GM23338 (cell line): ENCODE measurements at regions not wholly inside any gene's neighbourhood (a gene's known extent, or its start where the extent isn't known, plus 50 kb on each side); places are given as distances from the start of the nearest gene placed in this dataset.

Source experiments
- ATAC-seq: fragments of 200-7000 bp; cut with Tn5 transposase; 3 replicates; pipeline ENCODE4 v1.9.1; 2020
- DNase-seq: peaks from one replicate; pipeline ENCODE4 v3.0.0-alpha.2; 2015; ENCODE audit warnings: low spot score
- H2AFZ ChIP-seq: fragments of 200-600 bp; sonication (generic); 2 replicates; pipeline ENCODE4 v1.8.0; 2016; ENCODE audit warnings: antibody characterized with exemption, mild to moderate bottlenecking, moderate library complexity
- H3F3A ChIP-seq: fragments of 200-600 bp; sonication (generic); replicated peaks from 2 replicates; pipeline ENCODE4 v1.8.0; 2017; ENCODE audit warnings: antibody characterized with exemption, mixed run types, low read depth
- H3K27ac ChIP-seq: fragments of 200-600 bp; sonication (generic); 2 replicates; pipeline ENCODE4 v1.6.1; 2016; ENCODE audit warnings: low read depth
- H3K27me3 ChIP-seq: fragments of 200-600 bp; sonication (generic); 2 replicates; pipeline ENCODE4 v1.8.0; 2016; ENCODE audit warnings: mild to moderate bottlenecking, mixed run types, moderate library complexity; ENCODE audit not compliant: insufficient read depth
- H3K36me3 ChIP-seq: fragments of 200-600 bp; sonication (generic); 2 replicates; pipeline ENCODE4 v1.8.0; 2016; ENCODE audit warnings: mild to moderate bottlenecking; ENCODE audit not compliant: insufficient read depth
- H3K4me1 ChIP-seq: fragments of 200-600 bp; sonication (generic); 2 replicates; pipeline ENCODE4 v1.8.0; 2016; ENCODE audit warnings: mild to moderate bottlenecking, moderate library complexity; ENCODE audit not compliant: insufficient read depth
- H3K4me2 ChIP-seq: fragments of 200-600 bp; sonication (generic); 2 replicates; pipeline ENCODE4 v1.7.1; 2017; ENCODE audit warnings: mixed run types
- H3K4me3 ChIP-seq: fragments of 200-600 bp; sonication (generic); 2 replicates; pipeline ENCODE4 v1.6.1; 2016; ENCODE audit warnings: mixed run types
- H3K79me2 ChIP-seq: fragments of 200-600 bp; sonication (generic); replicated peaks from 2 replicates; pipeline ENCODE4 v1.8.0; 2017; ENCODE audit warnings: mild to moderate bottlenecking; ENCODE audit not compliant: insufficient read depth
- H3K9me2 ChIP-seq: fragments of 200-600 bp; sonication (generic); 2 replicates; pipeline ENCODE4 v1.8.0; 2017; ENCODE audit not compliant: insufficient read depth
- H4K20me1 ChIP-seq: fragments of 200-600 bp; sonication (generic); replicated peaks from 2 replicates; pipeline ENCODE4 v1.8.0; 2017; ENCODE audit warnings: mild to moderate bottlenecking; ENCODE audit not compliant: insufficient read depth
- H3K27ac Mint-ChIP-seq: 2 replicates; pipeline ENCODE4 v1.8.0; 2020; ENCODE audit warnings: inconsistent platforms, mild to moderate bottlenecking, moderate library complexity, mixed read lengths
- H3K27me3 Mint-ChIP-seq: 3 replicates; pipeline ENCODE4 v1.8.0; 2022; ENCODE audit warnings: low read depth, mild to moderate bottlenecking, moderate library complexity, mixed read lengths, inconsistent platforms; ENCODE audit not compliant: insufficient read depth, poor library complexity
- H3K36me3 Mint-ChIP-seq: 3 replicates; pipeline ENCODE4 v1.8.0; 2021; ENCODE audit warnings: low read depth, mild to moderate bottlenecking, inconsistent platforms, moderate library complexity, mixed read lengths
- H3K4me1 Mint-ChIP-seq: 3 replicates; pipeline ENCODE4 v1.8.0; 2020; ENCODE audit warnings: mild to moderate bottlenecking, inconsistent platforms, mixed read lengths
- H3K4me3 Mint-ChIP-seq: 3 replicates; pipeline ENCODE4 v1.8.0; 2021; ENCODE audit warnings: moderate library complexity, mild to moderate bottlenecking, inconsistent platforms, mixed read lengths
- H3K9me3 Mint-ChIP-seq: 3 replicates; pipeline ENCODE4 v1.8.0; 2020; ENCODE audit warnings: moderate library complexity, mild to moderate bottlenecking, inconsistent platforms, mixed read lengths
- CREB1 ChIP-seq: fragments of 250-450 bp; sonication (Bioruptor Pico); IDR thresholded peaks from 2 replicates; pipeline ENCODE4 v1.5.0; 2020; ENCODE audit warnings: low read depth, mild to moderate bottlenecking, moderate library complexity
- EZH2 ChIP-seq: fragments of 200-600 bp; sonication (generic); IDR thresholded peaks from one replicate; pipeline ENCODE4 v1.8.0; 2017; ENCODE audit warnings: antibody characterized with exemption, mild to moderate bottlenecking, low read depth; ENCODE audit not compliant: unreplicated experiment
- EZH2phosphoT487 ChIP-seq: fragments of 200-600 bp; sonication (generic); IDR thresholded peaks from one replicate; pipeline ENCODE4 v1.8.1; 2018; ENCODE audit warnings: antibody characterized with exemption; ENCODE audit not compliant: unreplicated experiment
- JUNB ChIP-seq: IDR thresholded peaks from one replicate; pipeline ENCODE4 v1.6.1; 2016; ENCODE audit warnings: antibody characterized with exemption; ENCODE audit not compliant: unreplicated experiment
- NANOG ChIP-seq: IDR thresholded peaks from 2 replicates; pipeline ENCODE4 v1.6.1; 2016; ENCODE audit warnings: antibody characterized with exemption, borderline replicate concordance
- POLR2AphosphoS5 ChIP-seq: IDR thresholded peaks from 2 replicates; pipeline ENCODE4 v1.6.1; 2016; ENCODE audit warnings: antibody characterized with exemption, low read depth
- STAT1 ChIP-seq: IDR thresholded peaks from one replicate; pipeline ENCODE4 v1.6.1; 2016; ENCODE audit warnings: antibody characterized with exemption; ENCODE audit not compliant: unreplicated experiment
- ZNF114 ChIP-seq: fragments of 250-450 bp; sonication (Bioruptor Pico); IDR thresholded peaks from 2 replicates; pipeline ENCODE4 v1.5.0; 2020; ENCODE audit warnings: mild to moderate bottlenecking, moderate library complexity
- ZNF331 ChIP-seq: fragments of 250-450 bp; sonication (Bioruptor Pico); IDR thresholded peaks from 2 replicates; pipeline ENCODE4 v1.5.0; 2020; ENCODE audit warnings: low read depth, mild to moderate bottlenecking, moderate library complexity
- TF ChIP-seq, protein P1 (sequence below): IDR thresholded peaks from 2 replicates; pipeline ENCODE4 v1.6.1; 2016; ENCODE audit warnings: antibody characterized with exemption
- TF ChIP-seq, protein P2 (sequence below): fragments of 250-450 bp; sonication (Bioruptor Pico); IDR thresholded peaks from 2 replicates; pipeline ENCODE4 v1.5.0; 2020; ENCODE audit warnings: mild to moderate bottlenecking, moderate library complexity
- TF ChIP-seq, protein P3 (sequence below): IDR thresholded peaks from one replicate; pipeline ENCODE4 v1.6.1; 2018; ENCODE audit warnings: antibody characterized with exemption; ENCODE audit not compliant: unreplicated experiment
- TF ChIP-seq, protein P4 (sequence below), 2 experiments: fragments of 200-600 bp in 1 of 2; sonication (generic) in 1 of 2; conservative IDR thresholded peaks; 2 replicates each; pipeline versions ENCODE4 v1.5.1 to v1.6.1; 2016 to 2017; ENCODE audit warnings: antibody characterized with exemption in 2 of 2, low read depth in 2 of 2, mild to moderate bottlenecking in 2 of 2, moderate library complexity in 1 of 2

DNA sequence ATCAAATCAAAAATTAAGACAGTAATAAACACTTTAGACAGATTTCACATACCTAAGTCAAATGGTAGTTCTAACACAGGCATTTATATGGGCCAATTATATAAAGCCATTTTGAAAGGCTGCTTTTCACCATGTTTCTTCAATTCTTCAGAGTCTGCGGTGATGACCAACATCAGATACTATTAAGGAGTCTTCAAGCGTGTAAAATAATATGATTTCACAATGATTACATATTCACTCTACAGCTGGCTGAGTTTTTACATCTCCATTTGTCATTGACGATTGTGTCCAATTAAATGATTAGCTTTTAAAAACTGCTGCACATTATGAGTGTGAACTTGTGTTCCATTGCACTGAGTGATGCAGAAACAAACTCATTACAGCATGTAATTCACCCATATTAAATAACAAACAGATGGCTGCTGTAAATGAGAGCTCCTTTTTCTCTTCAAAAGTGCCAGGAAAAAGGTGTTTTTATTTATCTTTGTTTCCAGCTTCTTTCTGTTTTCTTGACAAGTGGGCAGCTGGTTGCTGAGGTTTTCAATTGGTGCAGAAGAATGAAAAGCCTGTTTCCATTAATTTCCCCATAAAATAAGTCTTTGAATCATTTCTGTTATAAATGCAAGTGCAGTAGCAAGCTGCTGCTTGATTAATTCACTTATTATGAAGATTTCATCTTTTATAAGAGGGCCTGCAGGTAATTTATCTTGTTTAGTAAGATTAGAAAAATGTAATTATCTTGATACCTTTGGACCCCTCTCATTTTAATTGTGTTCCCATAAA is 676.1 kb upstream of the KLHL1 start:
- no peaks in the 10 kb centered on the region for H3K4me1 Mint-ChIP-seq
- TF ChIP-seq, protein P1, sequence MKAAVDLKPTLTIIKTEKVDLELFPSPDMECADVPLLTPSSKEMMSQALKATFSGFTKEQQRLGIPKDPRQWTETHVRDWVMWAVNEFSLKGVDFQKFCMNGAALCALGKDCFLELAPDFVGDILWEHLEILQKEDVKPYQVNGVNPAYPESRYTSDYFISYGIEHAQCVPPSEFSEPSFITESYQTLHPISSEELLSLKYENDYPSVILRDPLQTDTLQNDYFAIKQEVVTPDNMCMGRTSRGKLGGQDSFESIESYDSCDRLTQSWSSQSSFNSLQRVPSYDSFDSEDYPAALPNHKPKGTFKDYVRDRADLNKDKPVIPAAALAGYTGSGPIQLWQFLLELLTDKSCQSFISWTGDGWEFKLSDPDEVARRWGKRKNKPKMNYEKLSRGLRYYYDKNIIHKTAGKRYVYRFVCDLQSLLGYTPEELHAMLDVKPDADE, result no peak
- TF ChIP-seq EZH2phosphoT487 (no peak), CREB1 (no peak), JUNB (no peak), STAT1 (no peak), ZNF114 (CRISPR knock-in tag) (no peak), EZH2 (no peak), POLR2AphosphoS5 (no peak), ZNF331 (no peak), NANOG (no peak)
- TF ChIP-seq, protein P2, sequence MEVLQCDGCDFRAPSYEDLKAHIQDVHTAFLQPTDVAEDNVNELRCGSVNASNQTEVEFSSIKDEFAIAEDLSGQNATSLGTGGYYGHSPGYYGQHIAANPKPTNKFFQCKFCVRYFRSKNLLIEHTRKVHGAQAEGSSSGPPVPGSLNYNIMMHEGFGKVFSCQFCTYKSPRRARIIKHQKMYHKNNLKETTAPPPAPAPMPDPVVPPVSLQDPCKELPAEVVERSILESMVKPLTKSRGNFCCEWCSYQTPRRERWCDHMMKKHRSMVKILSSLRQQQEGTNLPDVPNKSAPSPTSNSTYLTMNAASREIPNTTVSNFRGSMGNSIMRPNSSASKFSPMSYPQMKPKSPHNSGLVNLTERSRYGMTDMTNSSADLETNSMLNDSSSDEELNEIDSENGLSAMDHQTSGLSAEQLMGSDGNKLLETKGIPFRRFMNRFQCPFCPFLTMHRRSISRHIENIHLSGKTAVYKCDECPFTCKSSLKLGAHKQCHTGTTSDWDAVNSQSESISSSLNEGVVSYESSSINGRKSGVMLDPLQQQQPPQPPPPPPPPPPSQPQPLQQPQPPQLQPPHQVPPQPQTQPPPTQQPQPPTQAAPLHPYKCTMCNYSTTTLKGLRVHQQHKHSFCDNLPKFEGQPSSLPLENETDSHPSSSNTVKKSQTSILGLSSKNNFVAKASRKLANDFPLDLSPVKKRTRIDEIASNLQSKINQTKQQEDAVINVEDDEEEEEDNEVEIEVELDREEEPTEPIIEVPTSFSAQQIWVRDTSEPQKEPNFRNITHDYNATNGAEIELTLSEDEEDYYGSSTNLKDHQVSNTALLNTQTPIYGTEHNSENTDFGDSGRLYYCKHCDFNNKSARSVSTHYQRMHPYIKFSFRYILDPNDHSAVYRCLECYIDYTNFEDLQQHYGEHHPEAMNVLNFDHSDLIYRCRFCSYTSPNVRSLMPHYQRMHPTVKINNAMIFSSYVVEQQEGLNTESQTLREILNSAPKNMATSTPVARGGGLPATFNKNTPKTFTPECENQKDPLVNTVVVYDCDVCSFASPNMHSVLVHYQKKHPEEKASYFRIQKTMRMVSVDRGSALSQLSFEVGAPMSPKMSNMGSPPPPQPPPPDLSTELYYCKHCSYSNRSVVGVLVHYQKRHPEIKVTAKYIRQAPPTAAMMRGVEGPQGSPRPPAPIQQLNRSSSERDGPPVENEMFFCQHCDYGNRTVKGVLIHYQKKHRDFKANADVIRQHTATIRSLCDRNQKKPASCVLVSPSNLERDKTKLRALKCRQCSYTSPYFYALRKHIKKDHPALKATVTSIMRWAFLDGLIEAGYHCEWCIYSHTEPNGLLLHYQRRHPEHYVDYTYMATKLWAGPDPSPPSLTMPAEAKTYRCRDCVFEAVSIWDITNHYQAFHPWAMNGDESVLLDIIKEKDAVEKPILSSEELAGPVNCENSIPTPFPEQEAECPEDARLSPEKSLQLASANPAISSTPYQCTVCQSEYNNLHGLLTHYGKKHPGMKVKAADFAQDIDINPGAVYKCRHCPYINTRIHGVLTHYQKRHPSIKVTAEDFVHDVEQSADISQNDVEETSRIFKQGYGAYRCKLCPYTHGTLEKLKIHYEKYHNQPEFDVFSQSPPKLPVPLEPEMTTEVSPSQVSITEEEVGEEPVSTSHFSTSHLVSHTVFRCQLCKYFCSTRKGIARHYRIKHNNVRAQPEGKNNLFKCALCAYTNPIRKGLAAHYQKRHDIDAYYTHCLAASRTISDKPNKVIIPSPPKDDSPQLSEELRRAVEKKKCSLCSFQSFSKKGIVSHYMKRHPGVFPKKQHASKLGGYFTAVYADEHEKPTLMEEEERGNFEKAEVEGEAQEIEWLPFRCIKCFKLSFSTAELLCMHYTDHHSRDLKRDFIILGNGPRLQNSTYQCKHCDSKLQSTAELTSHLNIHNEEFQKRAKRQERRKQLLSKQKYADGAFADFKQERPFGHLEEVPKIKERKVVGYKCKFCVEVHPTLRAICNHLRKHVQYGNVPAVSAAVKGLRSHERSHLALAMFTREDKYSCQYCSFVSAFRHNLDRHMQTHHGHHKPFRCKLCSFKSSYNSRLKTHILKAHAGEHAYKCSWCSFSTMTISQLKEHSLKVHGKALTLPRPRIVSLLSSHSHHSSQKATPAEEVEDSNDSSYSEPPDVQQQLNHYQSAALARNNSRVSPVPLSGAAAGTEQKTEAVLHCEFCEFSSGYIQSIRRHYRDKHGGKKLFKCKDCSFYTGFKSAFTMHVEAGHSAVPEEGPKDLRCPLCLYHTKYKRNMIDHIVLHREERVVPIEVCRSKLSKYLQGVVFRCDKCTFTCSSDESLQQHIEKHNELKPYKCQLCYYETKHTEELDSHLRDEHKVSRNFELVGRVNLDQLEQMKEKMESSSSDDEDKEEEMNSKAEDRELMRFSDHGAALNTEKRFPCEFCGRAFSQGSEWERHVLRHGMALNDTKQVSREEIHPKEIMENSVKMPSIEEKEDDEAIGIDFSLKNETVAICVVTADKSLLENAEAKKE (CRISPR knock-in tag), result no peak
- TF ChIP-seq, protein P3, sequence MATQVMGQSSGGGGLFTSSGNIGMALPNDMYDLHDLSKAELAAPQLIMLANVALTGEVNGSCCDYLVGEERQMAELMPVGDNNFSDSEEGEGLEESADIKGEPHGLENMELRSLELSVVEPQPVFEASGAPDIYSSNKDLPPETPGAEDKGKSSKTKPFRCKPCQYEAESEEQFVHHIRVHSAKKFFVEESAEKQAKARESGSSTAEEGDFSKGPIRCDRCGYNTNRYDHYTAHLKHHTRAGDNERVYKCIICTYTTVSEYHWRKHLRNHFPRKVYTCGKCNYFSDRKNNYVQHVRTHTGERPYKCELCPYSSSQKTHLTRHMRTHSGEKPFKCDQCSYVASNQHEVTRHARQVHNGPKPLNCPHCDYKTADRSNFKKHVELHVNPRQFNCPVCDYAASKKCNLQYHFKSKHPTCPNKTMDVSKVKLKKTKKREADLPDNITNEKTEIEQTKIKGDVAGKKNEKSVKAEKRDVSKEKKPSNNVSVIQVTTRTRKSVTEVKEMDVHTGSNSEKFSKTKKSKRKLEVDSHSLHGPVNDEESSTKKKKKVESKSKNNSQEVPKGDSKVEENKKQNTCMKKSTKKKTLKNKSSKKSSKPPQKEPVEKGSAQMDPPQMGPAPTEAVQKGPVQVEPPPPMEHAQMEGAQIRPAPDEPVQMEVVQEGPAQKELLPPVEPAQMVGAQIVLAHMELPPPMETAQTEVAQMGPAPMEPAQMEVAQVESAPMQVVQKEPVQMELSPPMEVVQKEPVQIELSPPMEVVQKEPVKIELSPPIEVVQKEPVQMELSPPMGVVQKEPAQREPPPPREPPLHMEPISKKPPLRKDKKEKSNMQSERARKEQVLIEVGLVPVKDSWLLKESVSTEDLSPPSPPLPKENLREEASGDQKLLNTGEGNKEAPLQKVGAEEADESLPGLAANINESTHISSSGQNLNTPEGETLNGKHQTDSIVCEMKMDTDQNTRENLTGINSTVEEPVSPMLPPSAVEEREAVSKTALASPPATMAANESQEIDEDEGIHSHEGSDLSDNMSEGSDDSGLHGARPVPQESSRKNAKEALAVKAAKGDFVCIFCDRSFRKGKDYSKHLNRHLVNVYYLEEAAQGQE, result no peak
- TF ChIP-seq, protein P4, sequence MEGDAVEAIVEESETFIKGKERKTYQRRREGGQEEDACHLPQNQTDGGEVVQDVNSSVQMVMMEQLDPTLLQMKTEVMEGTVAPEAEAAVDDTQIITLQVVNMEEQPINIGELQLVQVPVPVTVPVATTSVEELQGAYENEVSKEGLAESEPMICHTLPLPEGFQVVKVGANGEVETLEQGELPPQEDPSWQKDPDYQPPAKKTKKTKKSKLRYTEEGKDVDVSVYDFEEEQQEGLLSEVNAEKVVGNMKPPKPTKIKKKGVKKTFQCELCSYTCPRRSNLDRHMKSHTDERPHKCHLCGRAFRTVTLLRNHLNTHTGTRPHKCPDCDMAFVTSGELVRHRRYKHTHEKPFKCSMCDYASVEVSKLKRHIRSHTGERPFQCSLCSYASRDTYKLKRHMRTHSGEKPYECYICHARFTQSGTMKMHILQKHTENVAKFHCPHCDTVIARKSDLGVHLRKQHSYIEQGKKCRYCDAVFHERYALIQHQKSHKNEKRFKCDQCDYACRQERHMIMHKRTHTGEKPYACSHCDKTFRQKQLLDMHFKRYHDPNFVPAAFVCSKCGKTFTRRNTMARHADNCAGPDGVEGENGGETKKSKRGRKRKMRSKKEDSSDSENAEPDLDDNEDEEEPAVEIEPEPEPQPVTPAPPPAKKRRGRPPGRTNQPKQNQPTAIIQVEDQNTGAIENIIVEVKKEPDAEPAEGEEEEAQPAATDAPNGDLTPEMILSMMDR (conservative IDR thresholded peaks at IDR 0.05; ENCODE audit: low read depth in 2 of 2), result no peak

More for the DNA sequence above, 676.1 kb upstream of the KLHL1 start:
- DNase-seq (no peak), ATAC-seq (no peak)
- no peak overlapping the region for H3K27ac ChIP-seq
- H3F3A ChIP-seq, result no peaks in the 10 kb centered on the region
- H3K4me3 ChIP-seq, result no peak overlapping the region
- H3K4me1 ChIP-seq, result no peaks in the 10 kb centered on the region
- H3K27ac Mint-ChIP-seq, result no peak overlapping the region
- no peaks in the 10 kb centered on the region for H3K36me3 ChIP-seq
- no peaks in the 10 kb centered on the region for H3K9me3 Mint-ChIP-seq
- no peak overlapping the region for H2AFZ ChIP-seq
- no peaks in the 10 kb centered on the region for H3K27me3 ChIP-seq
- no peaks in the 10 kb centered on the region for H3K36me3 Mint-ChIP-seq
- H3K79me2 ChIP-seq, result no peaks in the 10 kb centered on the region
- no peak overlapping the region for H3K4me2 ChIP-seq
- H3K9me2 ChIP-seq, result no peaks in the 10 kb centered on the region
- H4K20me1 ChIP-seq, result no peaks in the 10 kb centered on the region
- peaks cover 2% of the 10 kb centered on the region for H3K27me3 Mint-ChIP-seq
- H3K4me3 Mint-ChIP-seq, result no peak overlapping the region
